IMR-90 (cell line): ENCODE measurements at regions not wholly inside any gene's neighbourhood (a gene's known extent, or its start where the extent isn't known, plus 50 kb on each side); places are given as distances from the start of the nearest gene placed in this dataset.

Experiments
- ATAC-seq: fragments of 200-7000 bp; cut with Tn5 transposase; 2 replicates; pipeline ENCODE4 v1.9.1; 2020; ENCODE audit warnings: low read depth, mild to moderate bottlenecking, moderate library complexity
- BruUV-seq: library from RNA; stranded (reverse); fragments of 400-500 nt; replicated peaks from 2 replicates; lab custom pipeline; 2021; lab: Mats Ljungman, UMichigan
- CTCF ChIA-PET: fragments of 300-600 bp; formaldehyde crosslinking; extraction: SDS; loops from one replicate; lab custom pipeline; 2021; ENCODE audit warnings: antibody characterized with exemption; lab: Yijun Ruan, JAX
- POLR2A ChIA-PET: fragments of 300-600 bp; sonication (Branson Sonifier 250); formaldehyde crosslinking; loops from one replicate; lab custom pipeline; 2022; ENCODE audit warnings: antibody characterized with exemption; ENCODE audit not compliant: unreplicated experiment; lab: Charles Lee
- DNase-seq: peaks from one replicate; pipeline ENCODE4 v3.0.0; 2013
- H2AFZ ChIP-seq: replicated peaks from 2 replicates; pipeline ENCODE3; 2013; ENCODE audit warnings: low read length, mild to moderate bottlenecking; ENCODE audit not compliant: poor library complexity
- H2AK5ac ChIP-seq: 2 replicates; pipeline ENCODE4 v1.6.1; 2013; ENCODE audit warnings: low read depth, low read length, inconsistent platforms
- H2AK9ac ChIP-seq: replicated peaks from 2 replicates; pipeline ENCODE3; 2013; ENCODE audit warnings: mild to moderate bottlenecking, low read depth, low read length, moderate library complexity; ENCODE audit not compliant: poor library complexity
- H2BK120ac ChIP-seq: 2 replicates; pipeline ENCODE4 v1.6.1; 2013; ENCODE audit warnings: low read depth, low read length, inconsistent platforms
- H2BK15ac ChIP-seq: 3 replicates; pipeline ENCODE4 v1.6.1; 2013; ENCODE audit warnings: low read depth, low read length, inconsistent platforms
- H2BK20ac ChIP-seq: 2 replicates; pipeline ENCODE4 v1.6.1; 2013; ENCODE audit warnings: low read depth, mild to moderate bottlenecking, inconsistent platforms, low read length, moderate library complexity
- H2BK5ac ChIP-seq: 2 replicates; pipeline ENCODE4 v1.6.1; 2013; ENCODE audit warnings: mild to moderate bottlenecking, low read depth, low read length, inconsistent platforms; ENCODE audit not compliant: poor library complexity, severe bottlenecking
- H3K14ac ChIP-seq: replicated peaks from 2 replicates; pipeline ENCODE4 v1.6.1; 2013; ENCODE audit warnings: low read depth, low read length, inconsistent platforms
- H3K18ac ChIP-seq: 2 replicates; pipeline ENCODE4 v1.6.1; 2013; ENCODE audit warnings: low read depth, low read length, control low read depth
- H3K23ac ChIP-seq: 2 replicates; pipeline ENCODE4 v1.6.1; 2013; ENCODE audit warnings: low read depth, low read length, inconsistent platforms
- H3K27ac ChIP-seq: 2 replicates; pipeline ENCODE4 v1.5.1; 2013; ENCODE audit warnings: mild to moderate bottlenecking, control low read depth, low read length; ENCODE audit not compliant: insufficient read depth
- H3K27me3 ChIP-seq: 2 replicates; pipeline ENCODE4 v1.6.1; 2013; ENCODE audit warnings: low read length; ENCODE audit not compliant: control insufficient read depth, insufficient read depth
- H3K36me3 ChIP-seq: 2 replicates; pipeline ENCODE4 v1.6.1; 2013; ENCODE audit warnings: low read length, mixed read lengths; ENCODE audit not compliant: control insufficient read depth, insufficient read depth
- H3K4ac ChIP-seq: 2 replicates; pipeline ENCODE4 v1.6.1; 2013; ENCODE audit warnings: low read depth, low read length, inconsistent platforms
- H3K4me1 ChIP-seq: 2 replicates; pipeline ENCODE4 v1.6.1; 2013; ENCODE audit warnings: low read length, mixed read lengths; ENCODE audit not compliant: control insufficient read depth, insufficient read depth
- H3K4me2 ChIP-seq: 2 replicates; pipeline ENCODE4 v1.6.1; 2013; ENCODE audit warnings: low read depth, mild to moderate bottlenecking, control low read depth, low read length, moderate library complexity
- H3K4me3 ChIP-seq: 2 replicates; pipeline ENCODE4 v1.5.1; 2013; ENCODE audit warnings: low read depth, mild to moderate bottlenecking, control low read depth, low read length, moderate library complexity; ENCODE audit not compliant: insufficient read depth
- H3K56ac ChIP-seq: 2 replicates; pipeline ENCODE4 v1.6.1; 2013; ENCODE audit warnings: low read length, inconsistent platforms; ENCODE audit not compliant: insufficient read depth; ENCODE audit errors: extremely low read depth
- H3K79me1 ChIP-seq, 2 experiments: 2 replicates each; pipeline ENCODE4 v1.6.1; 2013; ENCODE audit warnings: low read length in 2 of 2, inconsistent platforms in 1 of 2, low read depth in 1 of 2
- H3K9ac ChIP-seq: 2 replicates; pipeline ENCODE4 v1.6.1; 2013; ENCODE audit warnings: low read depth, low read length, control low read depth
- H3K9me1 ChIP-seq: 2 replicates; pipeline ENCODE4 v1.6.1; 2013; ENCODE audit warnings: low read length, inconsistent platforms; ENCODE audit not compliant: insufficient read depth
- H3K9me3 ChIP-seq: 2 replicates; pipeline ENCODE4 v1.6.1; 2013; ENCODE audit warnings: low read length; ENCODE audit not compliant: control insufficient read depth, insufficient read depth
- H4K20me1 ChIP-seq: 2 replicates; pipeline ENCODE4 v1.6.1; 2013; ENCODE audit warnings: low read length, inconsistent platforms; ENCODE audit not compliant: insufficient read depth
- H4K5ac ChIP-seq: 2 replicates; pipeline ENCODE4 v1.6.1; 2013; ENCODE audit warnings: mild to moderate bottlenecking, low read depth, low read length, control low read depth
- H4K8ac ChIP-seq, 2 experiments: 2 replicates each; pipeline ENCODE4 v1.6.1; 2013; ENCODE audit warnings: low read depth in 2 of 2, low read length in 2 of 2, control low read depth in 1 of 2, inconsistent platforms in 1 of 2
- H4K91ac ChIP-seq: 2 replicates; pipeline ENCODE4 v1.6.1; 2013; ENCODE audit warnings: low read depth, low read length, inconsistent platforms; ENCODE audit not compliant: insufficient read depth
- CTCF ChIP-seq: conservative IDR thresholded peaks from 2 replicates; pipeline ENCODE4 v1.5.1; 2012; ENCODE audit warnings: mild to moderate bottlenecking, low read depth, low read length, improper control_type of control experiment
- NFE2L2 ChIP-seq: fragments of 150-350 bp; IDR thresholded peaks from 2 replicates; pipeline ENCODE4 v1.6.1; 2016; ENCODE audit warnings: low read depth, mild to moderate bottlenecking, low read length
- WGBS, 2 experiments: methylation state at CpG; one replicate each; pipeline versions ENCODE4 v1.1.5 to v1.1.7; 2013; ENCODE audit warnings: missing lambda C conversion rate in 2 of 2; ENCODE audit not compliant: insufficient read length in 1 of 2; ENCODE audit errors: extremely low coverage in 2 of 2; 5-methylcytosine and 5-hydroxymethylcytosine counted together
- dilution Hi-C: fragments of 300-500 bp; cut with HindIII; formaldehyde crosslinking; loops from one replicate; pipeline ENCODE4 v1.14.3; 2018; ENCODE audit warnings: low sequenced_read_pairs; ENCODE audit not compliant: unreplicated experiment
- in situ Hi-C: fragments of 300-500 bp; cut with MboI; formaldehyde crosslinking; loops from 3 replicates; pipeline ENCODE4 v1.14.3; 2019; ENCODE audit warnings: low sequenced_read_pairs, inconsistent platforms, mixed read lengths
- intact Hi-C: fragments of 100-400 bp; cut with micrococcal nuclease; formaldehyde crosslinking; loops from 2 replicates; pipeline ENCODE4 v1.10.0; 2022

DNA sequence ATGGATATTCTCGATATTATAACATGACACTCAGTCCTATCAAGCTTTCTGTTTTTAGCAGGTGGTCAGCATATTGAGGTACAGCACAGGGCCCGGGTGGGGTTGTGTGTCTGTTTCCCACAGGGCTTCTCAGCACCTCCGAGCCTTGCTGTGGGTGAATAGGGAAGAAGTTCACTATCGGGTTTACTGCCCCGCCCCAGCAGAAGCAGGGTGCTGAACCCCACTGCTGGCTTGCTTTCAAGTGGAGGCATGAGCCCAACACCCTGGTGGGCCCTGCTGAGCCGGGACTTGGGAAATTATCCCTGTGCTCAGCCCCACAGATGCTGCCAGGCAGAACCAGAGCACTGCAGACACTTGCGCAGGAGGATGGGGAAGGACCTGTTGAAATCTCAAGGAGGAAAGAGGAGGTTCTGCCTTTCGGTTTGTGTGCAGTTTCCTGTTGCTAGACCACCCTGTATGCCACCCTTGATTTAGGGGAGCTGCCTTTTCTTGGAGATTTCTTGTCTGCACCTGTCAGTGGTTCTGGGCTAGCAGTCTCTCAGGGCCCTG lies 270.3 kb upstream of the SALL3 start:
- DNase-seq: no peak
- no peak overlapping the region for H2BK15ac ChIP-seq
- H4K91ac ChIP-seq: no peak overlapping the region
- no peak overlapping the region for H3K18ac ChIP-seq
- H2AK9ac ChIP-seq: no peak overlapping the region
- no peaks in the 10 kb centered on the region for H3K79me1 ChIP-seq
- no peak overlapping the region for H3K9ac ChIP-seq
- no peaks in the 10 kb centered on the region for H3K36me3 ChIP-seq
- no peak overlapping the region for H3K4me2 ChIP-seq
- no peak overlapping the region for H2BK120ac ChIP-seq
- no peak overlapping the region for H2BK5ac ChIP-seq
- H2AK5ac ChIP-seq: no peak overlapping the region
- H3K23ac ChIP-seq: no peak overlapping the region
- no peaks in the 10 kb centered on the region for H3K27me3 ChIP-seq
- 80% methylated on average over 1 of the region's 8 CpGs; no CpG with 5 or more reads in 1 of the 2 experiments for WGBS, 2 experiments
- dilution Hi-C loops (no loop called here), intact Hi-C loops (no loop called here), in situ Hi-C loops (no loop called here)
- ChIA-PET CTCF (no interaction called here), POLR2A (no interaction called here)
- H3K56ac ChIP-seq: no peak overlapping the region
- no peak overlapping the region for H3K4me3 ChIP-seq
- no peaks in the 10 kb centered on the region for H3K4me1 ChIP-seq
- no peak overlapping the region for H4K8ac ChIP-seq
- H3K27ac ChIP-seq: no peak overlapping the region
- H3K9me3 ChIP-seq: peaks cover 44% of the 10 kb centered on the region
- TF ChIP-seq CTCF: no peak
- TF ChIP-seq NFE2L2: no peak
- no peaks in the 10 kb centered on the region for H3K9me1 ChIP-seq
- no peak overlapping the region for H2AFZ ChIP-seq
- no peak overlapping the region for H4K5ac ChIP-seq
- no peak overlapping the region for H3K4ac ChIP-seq
- H3K14ac ChIP-seq: no peak overlapping the region
- BruUV-seq: no TSS peak
- H2BK20ac ChIP-seq: no peak overlapping the region
- H4K20me1 ChIP-seq: no peaks in the 10 kb centered on the region
- no peak for ATAC-seq
